GM21529 (cell line): ENCODE measurements at regions not wholly inside any gene's neighbourhood (a gene's known extent, or its start where the extent isn't known, plus 50 kb on each side); places are given as distances from the start of the nearest gene placed in this dataset.
"Not testable (repeated sequence)": the region's sequence is repeated elsewhere in the genome, so short reads cannot be mapped to it uniquely, and the experiment has no call there.

Experiments
- ATAC-seq: cut with Tn5 transposase; IDR thresholded peaks from one replicate; pipeline ENCODE4 v1.9.1; 2021; ENCODE audit not compliant: unreplicated experiment

GRCh38 chr3:3342141-3342540 is 162.7 kb upstream of the CRBN start:
- no peak for ATAC-seq

GRCh38 chr3:3340965-3341895 is 161.7 kb upstream of the CRBN start:
- no peak for ATAC-seq

- no peak for ATAC-seq
Measured at GRCh38 chr3:3340526-3340925, 161.0 kb upstream of the CRBN start.

- no peak for ATAC-seq
Measured at GRCh38 chr3:3335903-3336302, 156.4 kb upstream of the CRBN start.

- ATAC-seq: no peak
Measured at GRCh38 chr3:3334491-3334890, 155.0 kb upstream of the CRBN start.

- no peak for ATAC-seq
Measured at GRCh38 chr3:3333571-3333970, 154.1 kb upstream of the CRBN start.

GRCh38 chr3:3316521-3316920 is 137.0 kb upstream of the CRBN start:
- no peak for ATAC-seq

- ATAC-seq: no peak
Measured at GRCh38 chr3:3315846-3316245, 136.4 kb upstream of the CRBN start.

GRCh38 chr3:3309887-3310286 is 130.4 kb upstream of the CRBN start:
- ATAC-seq: no peak

- ATAC-seq: no peak
Measured at GRCh38 chr3:3308809-3309208, 129.3 kb upstream of the CRBN start.

GRCh38 chr3:3307491-3307890 is 128.0 kb upstream of the CRBN start:
- ATAC-seq: no peak

GRCh38 chr3:3305841-3306240 is 126.3 kb upstream of the CRBN start:
- ATAC-seq: no peak

- ATAC-seq: no peak
Measured at GRCh38 chr3:3305084-3305483, 125.6 kb upstream of the CRBN start.

- ATAC-seq: no peak
Measured at GRCh38 chr3:3303636-3304035, 124.1 kb upstream of the CRBN start.

GRCh38 chr3:3302964-3303363 is 123.5 kb upstream of the CRBN start:
- no peak for ATAC-seq

GRCh38 chr3:3301476-3301875 is 122.0 kb upstream of the CRBN start:
- ATAC-seq: no peak

- ATAC-seq: no peak
Measured at GRCh38 chr3:3296979-3297381, 117.5 kb upstream of the CRBN start.

GRCh38 chr3:3295586-3295985 is 116.1 kb upstream of the CRBN start:
- ATAC-seq: no peak

- not testable (repeated sequence) for ATAC-seq
Measured at GRCh38 chr3:3291756-3292283, 112.3 kb upstream of the CRBN start.

GRCh38 chr3:3288255-3288654 is 108.8 kb upstream of the CRBN start:
- no peak for ATAC-seq

- no peak for ATAC-seq
Measured at GRCh38 chr3:3286014-3286413, 106.5 kb upstream of the CRBN start.

- ATAC-seq: peak; percentile 73
Measured at GRCh38 chr3:3281024-3281423, 101.5 kb upstream of the CRBN start.

- ATAC-seq: no peak
Measured at GRCh38 chr3:3280396-3280795, 100.9 kb upstream of the CRBN start.
